Tibial nerve (tissue), 4 donors: ENCODE measurements at regions not wholly inside any gene's neighbourhood (a gene's known extent, or its start where the extent isn't known, plus 50 kb on each side); places are given as distances from the start of the nearest gene placed in this dataset.

Experiments
- EP300 ChIP-seq, 2 donors: sonication (generic); formaldehyde crosslinking; IDR thresholded peaks; one replicate each; pipeline ENCODE4 v1.6.1; 2017; ENCODE audit warnings: antibody characterized with exemption in 2 of 2, mild to moderate bottlenecking in 1 of 2
- POLR2A ChIP-seq, 2 donors: fragments of 450-650 bp; IDR thresholded peaks; one replicate each; pipeline ENCODE4 v1.6.1; 2017; ENCODE audit warnings: antibody characterized with exemption in 2 of 2, mild to moderate bottlenecking in 2 of 2, moderate library complexity in 2 of 2
- TF ChIP-seq, protein P1 (sequence below), 5 experiments: fragments of 200-600 bp in 3 of 5; fragments of 450-650 bp in 2 of 5; sonication (generic) in 3 of 5; IDR thresholded peaks; one replicate each; pipeline ENCODE4 v1.5.1; 2016 to 2019; ENCODE audit warnings: antibody characterized with exemption in 5 of 5, mild to moderate bottlenecking in 3 of 5, moderate library complexity in 2 of 5

- TF ChIP-seq, protein P1, sequence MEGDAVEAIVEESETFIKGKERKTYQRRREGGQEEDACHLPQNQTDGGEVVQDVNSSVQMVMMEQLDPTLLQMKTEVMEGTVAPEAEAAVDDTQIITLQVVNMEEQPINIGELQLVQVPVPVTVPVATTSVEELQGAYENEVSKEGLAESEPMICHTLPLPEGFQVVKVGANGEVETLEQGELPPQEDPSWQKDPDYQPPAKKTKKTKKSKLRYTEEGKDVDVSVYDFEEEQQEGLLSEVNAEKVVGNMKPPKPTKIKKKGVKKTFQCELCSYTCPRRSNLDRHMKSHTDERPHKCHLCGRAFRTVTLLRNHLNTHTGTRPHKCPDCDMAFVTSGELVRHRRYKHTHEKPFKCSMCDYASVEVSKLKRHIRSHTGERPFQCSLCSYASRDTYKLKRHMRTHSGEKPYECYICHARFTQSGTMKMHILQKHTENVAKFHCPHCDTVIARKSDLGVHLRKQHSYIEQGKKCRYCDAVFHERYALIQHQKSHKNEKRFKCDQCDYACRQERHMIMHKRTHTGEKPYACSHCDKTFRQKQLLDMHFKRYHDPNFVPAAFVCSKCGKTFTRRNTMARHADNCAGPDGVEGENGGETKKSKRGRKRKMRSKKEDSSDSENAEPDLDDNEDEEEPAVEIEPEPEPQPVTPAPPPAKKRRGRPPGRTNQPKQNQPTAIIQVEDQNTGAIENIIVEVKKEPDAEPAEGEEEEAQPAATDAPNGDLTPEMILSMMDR (IDR thresholded peaks at IDR 0.05): no peak
- TF ChIP-seq EP300 (IDR thresholded peaks at IDR 0.05): no peak
- no peak for TF ChIP-seq POLR2A (IDR thresholded peaks at IDR 0.05)
Observed at GRCh38 chr12:19688532-19688931, 249.2 kb downstream of the AEBP2 start.
